Motor neuron (in vitro differentiated cells): ENCODE measurements at regions not wholly inside any gene's neighbourhood (a gene's known extent, or its start where the extent isn't known, plus 50 kb on each side); places are given as distances from the start of the nearest gene placed in this dataset.
A peak's percentile ranks its signal among the peaks of the same experiment; 100 is the strongest.
"Not testable (repeated sequence)": the region's sequence is repeated elsewhere in the genome, so short reads cannot be mapped to it uniquely, and the experiment has no call there.

ENCODE experiments used
- ATAC-seq, 8 experiments: fragments of 200-7000 bp; cut with Tn5 transposase; replicated peaks in 6 of 8; 2 replicates each; pipeline ENCODE4 v1.8.0; 2021; ENCODE audit warnings: mild to moderate bottlenecking in 8 of 8, moderate library complexity in 8 of 8
- H3K27ac ChIP-seq, 2 donors: fragments of 250-450 bp; sonication (Bioruptor Pico); 2 replicates each; pipeline ENCODE4 v1.9.0; 2021; ENCODE audit warnings: antibody characterized with exemption in 2 of 2, mild to moderate bottlenecking in 2 of 2, moderate library complexity in 1 of 2
- H3K4me1 ChIP-seq, 2 donors: fragments of 250-450 bp; sonication (Bioruptor Pico); replicated peaks in 1 of 2; 2 replicates each; pipeline ENCODE4 v1.6.1; 2021; ENCODE audit warnings: antibody characterized with exemption in 2 of 2, mild to moderate bottlenecking in 2 of 2, moderate library complexity in 1 of 2
- H3K4me3 ChIP-seq, 5 donors: fragments of 250-450 bp; sonication (Bioruptor Pico); 2 replicates each; pipeline ENCODE4 v1.9.0; 2021; ENCODE audit warnings: antibody characterized with exemption in 5 of 5, mild to moderate bottlenecking in 5 of 5, moderate library complexity in 4 of 5
- WGBS, 10 experiments: fragments of 450-650 bp; shearing (Covaris generic); methylation state at CpG; one replicate each; pipeline ENCODE4 v1.0.0; 2022; 5-methylcytosine and 5-hydroxymethylcytosine counted together
- in situ Hi-C, 9 experiments: fragments of 400-800 bp; cut with MboI; loops; one replicate each; pipeline ENCODE4 v1.15.0; 2021; ENCODE audit warnings: low sequenced_read_pairs in 9 of 9, low pct_unique_long_range_greater_than_20kb in 2 of 9; ENCODE audit not compliant: unreplicated experiment in 9 of 9

DNA sequence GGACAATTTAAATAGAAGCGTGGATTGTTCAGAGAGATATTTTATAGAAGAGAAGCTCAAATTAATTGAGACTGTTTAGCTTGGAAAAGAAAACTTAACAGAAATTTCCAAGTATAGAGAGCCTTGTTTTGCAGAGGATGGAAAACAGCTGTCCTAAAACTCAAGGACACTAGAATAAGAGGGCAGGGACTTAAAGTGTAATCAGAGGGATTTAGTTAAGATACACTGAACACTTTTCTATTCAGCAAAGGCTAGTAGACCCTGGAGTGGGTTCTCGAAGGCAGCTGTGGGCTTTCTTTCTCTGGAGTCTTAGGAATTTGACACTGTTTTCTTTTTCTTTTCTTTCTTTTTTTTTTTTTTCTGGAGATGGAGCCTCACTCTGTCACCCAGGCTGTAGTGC is 92.7 kb upstream of the ARX start:
- no peak for ATAC-seq
- Histone ChIP-seq H3K27ac (no peak overlapping the region), H3K4me1 (no peaks in the 10 kb centered on the region), H3K4me3 (no peak overlapping the region)
- in situ Hi-C loops = no loop called here
- 30 to 100% (median 80%) methylated on average over 1 to 2 of the region's 2 CpGs; no CpG with 5 or more reads in 5 of the 10 experiments for WGBS, 10 experiments

DNA sequence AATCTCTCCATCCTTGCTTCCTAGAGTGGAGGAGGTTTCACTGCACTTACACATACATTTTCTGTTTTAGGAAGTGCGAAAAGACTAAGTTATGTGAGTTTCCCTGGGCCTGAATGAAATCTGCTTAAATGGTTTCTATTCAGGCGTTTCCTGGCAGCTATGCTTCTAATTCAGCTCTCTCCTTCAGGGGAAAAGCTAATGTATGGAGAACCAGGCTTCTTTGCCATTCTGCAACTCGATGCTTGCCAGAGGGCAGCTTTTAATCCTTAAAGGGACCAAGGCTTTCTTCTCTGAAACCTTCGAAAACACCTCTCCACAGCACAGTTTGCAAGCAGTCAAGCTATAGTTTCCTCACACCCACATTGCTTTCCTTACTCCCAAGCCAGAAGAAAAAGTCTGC is 89.5 kb upstream of the ARX start:
- H3K4me1 ChIP-seq = no peaks in the 10 kb centered on the region
- no peak overlapping the region for H3K27ac ChIP-seq
- WGBS, 10 experiments = 0 to 40% (median 0%) methylated on average over 1 to 4 of the region's 4 CpGs; no CpG with 5 or more reads in 5 of the 10 experiments
- no peak overlapping the region for H3K4me3 ChIP-seq
- in situ Hi-C loops = no loop called here
- peak in 4 of 8 experiments; percentile 33 to 91 (median 57) for ATAC-seq

DNA sequence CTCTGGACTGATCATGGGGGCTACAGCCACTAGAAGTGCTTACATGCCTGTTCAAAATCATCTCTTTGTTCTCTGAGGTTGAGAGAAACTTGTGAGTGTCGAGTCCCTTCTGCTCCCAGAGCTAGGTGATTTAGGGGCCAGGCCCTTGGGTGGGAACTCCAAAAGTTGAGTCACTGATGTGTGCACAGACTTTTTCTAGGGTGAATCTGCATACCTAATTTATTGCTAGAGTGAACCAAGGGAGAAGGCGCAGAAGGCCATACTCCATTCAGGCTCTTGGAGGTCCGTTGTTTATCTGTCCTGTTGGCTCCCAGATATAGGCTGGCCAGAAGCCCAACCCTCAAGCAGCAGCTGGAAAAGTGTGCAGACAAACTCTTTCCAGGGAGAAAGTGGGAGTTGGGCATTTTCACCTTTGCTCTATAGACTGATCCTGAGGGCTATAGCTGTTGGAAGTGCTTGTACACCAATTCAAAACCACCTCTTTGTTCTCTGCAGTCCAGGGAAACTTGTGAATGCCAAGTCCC is 80.8 kb upstream of the ARX start:
- no peak overlapping the region for H3K4me3 ChIP-seq
- 0 to 89% methylated on average over 1 to 3 of the region's 3 CpGs; no CpG with 5 or more reads in 8 of the 10 experiments for WGBS, 10 experiments
- in situ Hi-C loops = no loop called here
- H3K4me1 ChIP-seq = no peaks in the 10 kb centered on the region
- ATAC-seq = peak in 3 of 8 experiments; percentile 20 to 92 (median 76)
- no peak overlapping the region for H3K27ac ChIP-seq

DNA sequence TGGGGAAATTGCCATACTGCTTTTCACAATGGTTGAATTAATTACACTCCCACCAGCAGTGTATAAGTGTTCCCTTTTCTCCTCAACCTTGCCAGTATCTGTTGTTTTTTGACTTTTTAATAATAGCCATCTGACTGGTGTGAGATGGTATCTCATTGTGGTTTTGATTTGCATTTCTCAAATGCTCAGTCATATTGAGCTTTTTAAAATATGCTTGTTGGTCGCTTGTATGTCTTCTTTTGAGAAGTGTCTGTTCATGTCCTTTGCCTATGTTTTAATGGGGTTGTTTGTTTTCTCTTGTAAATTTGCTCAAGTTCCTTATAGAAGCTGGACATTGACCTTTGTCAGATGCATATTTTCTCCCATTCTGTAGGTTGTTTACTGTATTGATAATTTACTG is 75.4 kb upstream of the ARX start:
- H3K27ac ChIP-seq, ATAC-seq, in situ Hi-C loops, H3K4me3 ChIP-seq, H3K4me1 ChIP-seq: not testable (repeated sequence)
- WGBS, 10 experiments = 20 to 50% (median 42%) methylated on average over 1 of the region's 1 CpG; no CpG with 5 or more reads in 6 of the 10 experiments

DNA sequence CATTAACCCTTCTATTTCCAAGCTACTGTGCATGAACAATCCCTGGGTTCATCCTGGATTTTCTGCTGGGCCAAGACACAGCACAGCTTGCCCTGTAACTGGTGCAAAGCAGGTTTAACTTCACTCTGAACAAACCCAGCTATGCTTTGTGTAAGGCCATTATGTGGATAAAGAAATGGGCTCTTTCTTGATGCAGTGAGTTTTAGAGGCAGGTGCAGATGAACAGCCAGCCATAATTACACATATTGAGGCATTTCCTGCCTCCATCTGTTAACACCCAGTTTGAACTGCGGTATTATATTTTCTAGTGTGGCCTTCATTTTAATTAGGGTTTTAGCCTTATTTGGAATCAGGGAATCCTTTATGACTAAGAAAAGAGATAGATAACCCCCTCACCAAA is 68.7 kb upstream of the ARX start:
- H3K4me1 ChIP-seq = no peaks in the 10 kb centered on the region
- H3K4me3 ChIP-seq = no peak overlapping the region
- WGBS, 10 experiments = 83 to 100% methylated on average over 1 of the region's 1 CpG; no CpG with 5 or more reads in 8 of the 10 experiments
- ATAC-seq = no peak
- no peak overlapping the region for H3K27ac ChIP-seq
- in situ Hi-C loops = no loop called here

DNA sequence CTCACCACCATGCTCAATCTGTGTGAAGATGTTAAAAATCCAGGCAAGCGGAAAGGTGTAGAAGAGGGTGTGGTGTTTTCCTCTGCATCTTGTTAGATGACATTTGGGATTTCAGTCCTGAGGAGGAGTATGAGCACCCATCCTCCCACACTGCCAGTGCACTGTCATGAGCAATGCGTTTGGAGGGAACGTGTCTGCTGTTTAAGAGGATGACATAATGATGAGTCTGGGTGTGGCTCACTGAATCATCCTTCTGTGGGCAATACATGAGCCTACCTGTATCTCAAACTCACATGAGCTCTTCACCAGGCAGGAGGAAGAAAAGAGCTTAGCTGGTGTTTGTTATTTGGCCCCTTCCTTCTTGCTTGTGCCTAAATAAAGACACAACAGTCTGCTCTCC is 67.9 kb upstream of the ARX start:
- peak in 2 of 8 experiments; percentile 32 to 56 for ATAC-seq
- in situ Hi-C loops = no loop called here

DNA sequence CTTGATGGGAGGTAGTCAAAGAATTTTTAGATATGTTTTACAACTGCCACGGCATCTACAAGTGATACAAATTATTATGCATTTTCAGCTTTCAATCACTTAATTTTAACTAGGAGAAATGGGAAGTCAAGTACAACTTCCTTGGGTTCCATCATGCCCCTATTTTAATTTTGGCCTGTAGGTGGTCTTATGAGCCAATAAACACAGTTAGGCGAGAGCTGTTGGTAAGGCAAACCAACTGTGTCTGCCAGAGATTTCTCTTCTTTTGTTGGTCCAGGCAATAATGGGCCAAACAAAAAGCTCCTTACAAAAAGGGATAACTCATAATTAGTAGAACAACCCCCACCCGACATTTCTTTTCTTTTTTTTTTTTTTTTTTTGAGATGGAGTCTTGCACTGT is 63.3 kb upstream of the ARX start:
- 0 to 100% (median 83%) methylated on average over 1 to 3 of the region's 3 CpGs; no CpG with 5 or more reads in 3 of the 10 experiments for WGBS, 10 experiments

More for the DNA sequence above, 67.9 kb upstream of the ARX start:
- no peak overlapping the region for H3K27ac ChIP-seq
- no peak overlapping the region for H3K4me3 ChIP-seq
- WGBS, 10 experiments = 50 to 100% (median 90%) methylated on average over 2 of the region's 3 CpGs; no CpG with 5 or more reads in 7 of the 10 experiments
- H3K4me1 ChIP-seq = no peaks in the 10 kb centered on the region

DNA sequence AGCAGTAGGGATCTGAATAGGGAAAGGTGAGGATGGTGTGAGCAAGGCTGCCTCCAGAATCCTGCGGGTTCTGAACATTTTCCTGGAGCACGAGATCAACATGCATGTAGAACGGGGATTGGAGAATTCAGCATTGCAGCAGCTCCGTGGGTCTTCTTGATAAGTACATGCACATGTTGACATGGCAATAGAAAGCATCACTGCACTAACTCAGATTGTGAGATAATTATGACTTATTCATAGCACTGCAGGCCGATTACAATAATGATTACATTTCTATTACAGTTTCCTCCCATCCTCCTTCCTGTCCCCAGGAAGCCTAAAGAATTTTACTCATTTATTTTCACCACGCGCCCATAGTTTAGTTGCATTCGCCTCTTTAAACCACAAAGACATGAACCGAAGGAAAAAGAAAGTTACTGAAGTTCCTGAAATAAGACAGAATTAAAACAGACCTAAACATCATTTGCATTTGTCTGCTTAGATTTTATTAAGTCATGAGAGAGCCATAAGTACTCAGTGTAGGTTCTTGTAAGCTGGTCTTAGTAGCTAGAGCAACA is 61.3 kb upstream of the ARX start:
- Histone ChIP-seq H3K4me3 (no peak overlapping the region), H3K27ac (no peak overlapping the region), H3K4me1 (no peaks in the 10 kb centered on the region)
- ATAC-seq = peak in 1 of 8 experiments; percentile 39
- in situ Hi-C loops = no loop called here
- 20 to 90% (median 63%) methylated on average over 1 to 5 of the region's 9 CpGs; no CpG with 5 or more reads in 5 of the 10 experiments for WGBS, 10 experiments

More for the DNA sequence above, 63.3 kb upstream of the ARX start:
- no peak for ATAC-seq
- Histone ChIP-seq H3K4me1 (no peaks in the 10 kb centered on the region), H3K27ac (no peak overlapping the region), H3K4me3 (no peak overlapping the region)
- in situ Hi-C loops = no loop called here

DNA sequence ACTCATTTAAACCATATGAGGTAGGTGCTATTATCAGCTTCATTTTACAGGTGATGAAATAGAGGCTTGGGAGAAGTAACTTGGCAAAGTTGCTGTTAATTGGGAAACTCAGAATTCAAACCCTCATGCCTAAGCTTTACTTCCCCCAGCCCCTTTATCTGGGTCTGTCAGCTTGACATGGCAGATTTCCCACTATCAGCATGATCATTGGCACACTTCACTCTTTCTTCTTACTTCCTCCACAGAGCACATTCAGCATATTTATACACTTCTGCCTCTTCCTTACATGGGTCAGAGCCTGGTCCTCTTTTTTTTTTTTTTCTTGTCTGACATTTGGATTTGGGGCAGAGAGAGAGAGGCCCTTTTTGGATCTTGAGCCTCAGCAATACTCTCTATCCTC is 56.5 kb upstream of the ARX start:
- Histone ChIP-seq H3K4me3 (no peak overlapping the region), H3K4me1 (no peaks in the 10 kb centered on the region), H3K27ac (no peak overlapping the region)
- in situ Hi-C loops = no loop called here
- no peak for ATAC-seq

DNA sequence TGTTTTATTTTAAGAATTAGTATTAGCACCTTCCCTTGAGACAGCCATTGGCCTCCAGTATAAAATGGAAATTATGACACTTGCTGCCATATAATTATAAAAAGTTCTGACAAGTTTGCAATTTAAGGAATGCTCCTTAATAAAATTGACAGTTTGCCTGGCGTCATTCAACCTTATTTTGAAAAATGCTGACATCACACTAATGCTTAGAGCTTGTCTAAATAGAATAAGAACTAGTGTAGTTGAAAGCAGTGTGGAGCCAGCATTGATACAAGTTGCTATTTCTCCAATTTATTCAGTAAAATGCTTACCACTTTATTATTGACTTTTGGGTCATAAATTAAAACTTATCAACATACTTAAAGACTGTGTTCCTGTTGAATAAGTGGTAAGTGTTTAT is 54.3 kb upstream of the ARX start:
- in situ Hi-C loops = no loop called here
- ATAC-seq = no peak
- no peak overlapping the region for H3K4me3 ChIP-seq
- H3K27ac ChIP-seq = no peak overlapping the region
- H3K4me1 ChIP-seq = no peaks in the 10 kb centered on the region
- WGBS, 10 experiments = 20 to 80% (median 57%) methylated on average over 1 of the region's 1 CpG; no CpG with 5 or more reads in 5 of the 10 experiments

DNA sequence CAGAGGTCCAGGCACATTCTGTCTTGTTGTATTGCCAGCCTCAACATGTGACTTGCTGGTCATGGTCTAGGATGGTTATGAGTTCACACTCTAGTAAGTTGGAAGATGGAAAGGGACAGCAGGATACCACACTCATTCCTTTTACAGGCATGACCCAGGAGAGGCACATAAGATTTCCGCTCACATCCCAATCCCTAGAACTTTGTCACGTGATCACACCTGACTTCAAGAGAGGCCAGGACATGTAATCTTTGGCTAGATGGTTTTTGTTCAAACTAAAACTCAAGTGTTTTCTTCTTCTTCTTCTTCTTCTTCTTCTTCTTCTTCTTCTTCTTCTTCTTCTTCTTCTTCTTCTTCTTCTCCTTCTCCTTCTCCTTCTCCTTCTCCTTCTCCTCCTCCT is 53.4 kb upstream of the ARX start:
- in situ Hi-C loops = no loop called here
- Histone ChIP-seq H3K27ac (no peak overlapping the region), H3K4me1 (no peaks in the 10 kb centered on the region), H3K4me3 (no peak overlapping the region)
- no peak for ATAC-seq
- 42% methylated on average over 2 of the region's 2 CpGs; no CpG with 5 or more reads in 9 of the 10 experiments for WGBS, 10 experiments

DNA sequence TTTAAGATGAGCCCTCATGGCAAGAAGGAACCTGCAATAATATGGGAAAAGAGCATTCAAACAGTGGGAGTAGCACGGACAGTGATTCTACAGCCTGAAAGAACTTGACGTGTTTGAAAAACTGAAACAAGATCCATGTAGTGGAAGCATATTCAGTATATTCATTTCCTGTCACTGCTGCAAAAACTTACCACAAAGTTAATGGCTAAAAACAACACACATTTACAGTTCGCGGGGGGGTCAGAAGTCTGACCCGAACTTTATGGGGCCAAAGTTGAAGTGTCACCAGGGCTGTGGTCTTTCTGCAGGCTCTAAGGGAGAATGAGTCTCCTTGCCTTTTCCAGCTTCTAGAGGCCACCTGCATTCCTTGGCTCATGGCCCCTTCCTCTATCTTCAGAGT is 52.6 kb upstream of the ARX start:
- in situ Hi-C loops = no loop called here
- 80 to 96% methylated on average over 1 to 5 of the region's 5 CpGs; no CpG with 5 or more reads in 8 of the 10 experiments for WGBS, 10 experiments
- Histone ChIP-seq H3K4me1 (no peaks in the 10 kb centered on the region), H3K4me3 (no peak overlapping the region), H3K27ac (no peak overlapping the region)
- ATAC-seq = no peak

DNA sequence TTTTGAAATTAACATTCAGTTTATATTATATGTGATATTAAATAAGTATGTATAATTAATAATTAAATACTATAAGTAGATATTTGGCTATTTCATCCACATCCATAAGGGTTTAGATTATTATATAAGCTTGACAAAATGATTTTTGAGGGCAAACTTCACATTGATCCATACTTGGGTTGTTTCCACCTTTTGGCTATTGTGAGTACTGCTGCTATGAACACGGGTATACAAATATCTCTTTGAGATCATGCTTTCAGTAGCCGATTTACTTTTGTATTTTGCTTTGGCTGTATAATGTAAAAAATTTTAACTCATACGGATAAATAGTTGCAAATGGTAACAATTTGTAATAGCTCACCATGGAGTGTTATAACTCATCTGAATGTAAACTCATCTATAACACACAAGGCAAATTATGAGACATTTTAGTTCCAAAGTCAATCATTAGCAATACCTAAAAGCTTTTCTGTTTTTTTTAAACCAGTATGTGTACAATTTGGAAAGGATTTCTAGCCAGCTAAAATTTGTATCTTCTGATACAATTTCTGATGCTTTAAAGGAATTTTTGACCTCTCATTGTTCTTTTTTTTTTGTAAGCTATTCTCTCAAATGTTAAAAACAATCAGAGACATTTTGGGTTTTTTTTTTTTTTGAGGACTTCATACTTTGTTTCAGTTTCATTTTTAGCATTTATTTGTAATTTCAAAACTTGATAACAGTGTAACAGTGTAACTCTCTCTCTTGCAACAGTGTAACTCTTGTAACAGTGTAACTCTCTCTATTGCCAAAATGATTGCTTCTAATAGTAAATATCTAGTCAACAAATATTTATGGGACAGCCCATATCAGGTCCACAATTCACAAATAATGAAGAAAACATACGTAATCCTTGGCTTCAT is 51.8 kb upstream of the ARX start:
- in situ Hi-C loops = no loop called here
- no peak for ATAC-seq
- WGBS, 10 experiments = 16 to 100% (median 63%) methylated on average over 1 to 4 of the region's 4 CpGs; no CpG with 5 or more reads in 3 of the 10 experiments
- H3K4me1 ChIP-seq = no peaks in the 10 kb centered on the region
- no peak overlapping the region for H3K27ac ChIP-seq
- no peak overlapping the region for H3K4me3 ChIP-seq
